ENCODE measurements at regions not wholly inside any gene's neighbourhood (a gene's known extent, or its start where the extent isn't known, plus 50 kb on each side); places are given as distances from the start of the nearest gene placed in this dataset.

DNA sequence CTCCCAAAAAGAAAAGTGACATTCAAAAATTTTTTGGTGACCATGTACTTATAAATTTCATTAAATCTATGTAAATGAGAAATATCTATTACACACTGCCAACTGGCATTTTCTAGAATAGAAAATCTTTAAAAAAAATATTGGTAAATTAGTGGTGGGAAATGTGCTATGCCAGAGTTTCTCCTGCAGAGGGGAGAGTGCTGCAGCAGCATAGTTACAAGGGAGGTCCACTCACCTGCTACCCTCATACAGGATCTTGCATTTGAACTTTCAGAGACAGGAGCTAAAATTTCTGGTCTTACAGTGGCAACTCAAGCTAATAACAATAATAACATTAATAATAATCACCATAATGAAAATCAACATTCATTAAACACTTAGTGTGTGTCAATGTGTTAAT is 459.6 kb downstream of the NSUN3 start:
- Mint-ChIP-seq H3K36me3 (ENCODE audit: low read depth) (no peaks in the 10 kb centered on the region), H3K27me3 (ENCODE audit: low read depth) (no peaks in the 10 kb centered on the region), H3K27ac (no peak overlapping the region), H3K4me1 (peaks cover 29% of the 10 kb centered on the region), H3K4me3 (no peak overlapping the region), H3K9me3 (no peaks in the 10 kb centered on the region)
- TF ChIP-seq, protein P1, sequence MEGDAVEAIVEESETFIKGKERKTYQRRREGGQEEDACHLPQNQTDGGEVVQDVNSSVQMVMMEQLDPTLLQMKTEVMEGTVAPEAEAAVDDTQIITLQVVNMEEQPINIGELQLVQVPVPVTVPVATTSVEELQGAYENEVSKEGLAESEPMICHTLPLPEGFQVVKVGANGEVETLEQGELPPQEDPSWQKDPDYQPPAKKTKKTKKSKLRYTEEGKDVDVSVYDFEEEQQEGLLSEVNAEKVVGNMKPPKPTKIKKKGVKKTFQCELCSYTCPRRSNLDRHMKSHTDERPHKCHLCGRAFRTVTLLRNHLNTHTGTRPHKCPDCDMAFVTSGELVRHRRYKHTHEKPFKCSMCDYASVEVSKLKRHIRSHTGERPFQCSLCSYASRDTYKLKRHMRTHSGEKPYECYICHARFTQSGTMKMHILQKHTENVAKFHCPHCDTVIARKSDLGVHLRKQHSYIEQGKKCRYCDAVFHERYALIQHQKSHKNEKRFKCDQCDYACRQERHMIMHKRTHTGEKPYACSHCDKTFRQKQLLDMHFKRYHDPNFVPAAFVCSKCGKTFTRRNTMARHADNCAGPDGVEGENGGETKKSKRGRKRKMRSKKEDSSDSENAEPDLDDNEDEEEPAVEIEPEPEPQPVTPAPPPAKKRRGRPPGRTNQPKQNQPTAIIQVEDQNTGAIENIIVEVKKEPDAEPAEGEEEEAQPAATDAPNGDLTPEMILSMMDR (IDR thresholded peaks at IDR 0.05; ENCODE audit: unreplicated experiment in 3 of 3): peak; percentile 38 to 50 (median 49)

DNA sequence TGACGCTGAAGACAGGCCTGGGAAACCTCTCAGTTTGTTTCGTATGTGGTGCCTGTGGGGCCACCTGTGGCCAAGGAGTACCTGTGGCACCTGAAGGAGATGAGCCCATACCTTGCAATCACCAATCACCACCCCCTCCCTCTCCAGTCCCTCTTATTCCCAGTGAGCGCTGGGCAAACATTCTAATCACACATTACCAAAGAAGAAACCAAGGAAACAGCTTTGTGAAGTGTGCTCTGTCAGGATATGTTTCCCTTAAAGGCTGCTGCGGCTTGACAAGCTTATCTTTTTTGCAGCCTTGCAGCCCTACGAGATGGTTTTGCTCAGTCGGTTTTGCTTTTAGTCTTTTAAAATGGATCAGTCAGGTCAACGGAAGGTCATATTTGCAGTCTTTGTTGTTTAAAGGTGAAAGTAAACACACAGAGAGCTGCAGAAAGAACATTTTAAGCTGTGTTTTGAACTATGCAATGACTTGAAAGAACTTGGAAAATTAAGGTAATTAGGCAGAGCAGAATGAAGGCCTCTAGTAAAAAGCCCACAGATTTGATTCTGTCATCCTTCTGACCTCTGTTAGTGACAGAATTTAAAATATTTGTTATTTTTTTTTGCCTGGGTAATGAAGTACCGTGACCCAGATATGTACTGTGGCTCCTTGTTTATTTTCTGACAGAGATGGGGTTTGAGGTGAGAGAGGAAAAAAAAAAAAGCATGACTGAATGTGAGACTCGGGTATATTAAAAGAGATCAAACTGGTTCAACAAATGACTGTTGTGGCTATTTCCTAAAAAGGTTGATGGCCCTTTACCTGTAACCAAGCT is 461.4 kb downstream of the NSUN3 start:
- TF ChIP-seq, protein P1 (IDR thresholded peaks at IDR 0.05; ENCODE audit: unreplicated experiment in 3 of 3): no peak
- no peak overlapping the region for H3K4me3 Mint-ChIP-seq
- H3K4me1 Mint-ChIP-seq: peaks cover 25% of the 10 kb centered on the region
- no peaks in the 10 kb centered on the region for H3K9me3 Mint-ChIP-seq
- H3K27me3 Mint-ChIP-seq (ENCODE audit: low read depth): no peaks in the 10 kb centered on the region
- H3K27ac Mint-ChIP-seq: peak overlapping the region; percentile 2 to 11 (median 8)
- no peaks in the 10 kb centered on the region for H3K36me3 Mint-ChIP-seq (ENCODE audit: low read depth)

GRCh38 chr3:94525043-94525442 is 462.2 kb downstream of the NSUN3 start:
- H3K9me3 Mint-ChIP-seq: no peaks in the 10 kb centered on the region
- peak overlapping the region; percentile 2 to 61 (median 35) for H3K27ac Mint-ChIP-seq
- TF ChIP-seq, protein P1 (IDR thresholded peaks at IDR 0.05; ENCODE audit: unreplicated experiment in 3 of 3): peak; percentile 53 to 62 (median 59)
- H3K4me1 Mint-ChIP-seq: peaks cover 25% of the 10 kb centered on the region
- no peaks in the 10 kb centered on the region for H3K27me3 Mint-ChIP-seq (ENCODE audit: low read depth)
- H3K36me3 Mint-ChIP-seq (ENCODE audit: low read depth): no peaks in the 10 kb centered on the region
- H3K4me3 Mint-ChIP-seq: peak overlapping the region in 1 of 3 experiments; percentile 29

GRCh38 chr3:94529816-94530215 is 467.0 kb downstream of the NSUN3 start:
- peaks cover 11% of the 10 kb centered on the region for H3K4me1 Mint-ChIP-seq
- no peaks in the 10 kb centered on the region for H3K36me3 Mint-ChIP-seq (ENCODE audit: low read depth)
- H3K9me3 Mint-ChIP-seq: no peaks in the 10 kb centered on the region
- H3K27me3 Mint-ChIP-seq (ENCODE audit: low read depth): peaks cover 7% of the 10 kb centered on the region
- no peak overlapping the region for H3K27ac Mint-ChIP-seq
- TF ChIP-seq, protein P1 (IDR thresholded peaks at IDR 0.05; ENCODE audit: unreplicated experiment in 3 of 3): no peak
- no peak overlapping the region for H3K4me3 Mint-ChIP-seq

- H3K27me3 Mint-ChIP-seq (ENCODE audit: low read depth): peaks cover 7% of the 10 kb centered on the region
- H3K9me3 Mint-ChIP-seq: no peaks in the 10 kb centered on the region
- no peak overlapping the region for H3K4me3 Mint-ChIP-seq
- no peak overlapping the region for H3K27ac Mint-ChIP-seq
- no peaks in the 10 kb centered on the region for H3K4me1 Mint-ChIP-seq
- TF ChIP-seq, protein P1 (IDR thresholded peaks at IDR 0.05; ENCODE audit: unreplicated experiment in 3 of 3): no peak
- H3K36me3 Mint-ChIP-seq (ENCODE audit: low read depth): no peaks in the 10 kb centered on the region
These were observed 470.1 kb downstream of the NSUN3 start for GRCh38 chr3:94532951-94533350.

DNA sequence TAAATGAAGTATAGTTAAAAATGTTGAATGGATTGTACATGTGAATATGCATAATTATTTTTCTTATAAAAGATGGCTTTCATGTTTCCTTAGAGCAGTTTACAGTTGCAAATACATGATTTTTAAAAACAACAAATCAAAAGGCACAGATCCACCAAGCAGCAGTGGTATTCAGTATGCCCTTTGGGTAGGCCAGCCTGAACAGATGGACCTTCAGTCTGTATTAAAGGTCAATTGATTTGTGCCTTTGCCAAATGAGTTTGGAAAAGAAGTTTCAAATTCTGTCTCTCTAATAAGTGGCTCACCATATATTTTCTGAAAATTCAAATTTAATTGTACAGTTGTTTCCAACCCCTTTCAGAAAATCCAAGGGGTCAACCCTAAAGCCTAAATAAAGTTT is 477.1 kb downstream of the NSUN3 start:
- no peaks in the 10 kb centered on the region for H3K4me1 Mint-ChIP-seq
- no peaks in the 10 kb centered on the region for H3K9me3 Mint-ChIP-seq
- no peaks in the 10 kb centered on the region for H3K36me3 Mint-ChIP-seq (ENCODE audit: low read depth)
- TF ChIP-seq, protein P1 (IDR thresholded peaks at IDR 0.05; ENCODE audit: unreplicated experiment in 3 of 3): no peak
- no peaks in the 10 kb centered on the region for H3K27me3 Mint-ChIP-seq (ENCODE audit: low read depth)
- no peak overlapping the region for H3K4me3 Mint-ChIP-seq
- no peak overlapping the region for H3K27ac Mint-ChIP-seq
